Parathyroid adenoma (tissue), 2 donors: ENCODE measurements at regions not wholly inside any gene's neighbourhood (a gene's known extent, or its start where the extent isn't known, plus 50 kb on each side); places are given as distances from the start of the nearest gene placed in this dataset.

Experiments
- H2AFZ ChIP-seq: fragments of 300-600 bp; sonication (generic); one replicate; pipeline ENCODE4 v1.7.0; 2017; ENCODE audit warnings: antibody characterized with exemption, mild to moderate bottlenecking
- H3K27ac ChIP-seq: fragments of 300-600 bp; sonication (generic); one replicate; pipeline ENCODE4 v1.7.0; 2017
- H3K27me3 ChIP-seq: fragments of 300-600 bp; sonication (generic); one replicate; pipeline ENCODE4 v1.7.0; 2017; ENCODE audit warnings: low read length; ENCODE audit not compliant: control insufficient read depth, insufficient read depth
- H3K36me3 ChIP-seq: fragments of 300-600 bp; sonication (generic); one replicate; pipeline ENCODE4 v1.7.0; 2017; ENCODE audit warnings: low read length; ENCODE audit not compliant: control insufficient read depth, insufficient read depth
- H3K4me1 ChIP-seq: fragments of 300-600 bp; sonication (generic); one replicate; pipeline ENCODE4 v1.7.0; 2017; ENCODE audit warnings: control low read depth
- H3K4me2 ChIP-seq: fragments of 300-600 bp; sonication (generic); one replicate; pipeline ENCODE4 v1.7.0; 2017; ENCODE audit warnings: low read length
- H3K4me3 ChIP-seq: fragments of 300-600 bp; sonication (generic); one replicate; pipeline ENCODE4 v1.7.0; 2017; ENCODE audit warnings: low read depth, low read length
- H3K79me2 ChIP-seq: fragments of 300-600 bp; sonication (generic); one replicate; pipeline ENCODE4 v1.7.0; 2017; ENCODE audit warnings: control low read depth
- H3K9ac ChIP-seq: fragments of 300-600 bp; sonication (generic); one replicate; pipeline ENCODE4 v1.7.0; 2017; ENCODE audit warnings: mild to moderate bottlenecking
- H3K9me3 ChIP-seq: fragments of 300-600 bp; sonication (generic); one replicate; pipeline ENCODE4 v1.7.0; 2017; ENCODE audit warnings: low read length; ENCODE audit not compliant: control insufficient read depth
- CTCF ChIP-seq: fragments of 300-600 bp; sonication (generic); IDR thresholded peaks from one replicate; pipeline ENCODE4 v1.7.0; 2017; ENCODE audit warnings: antibody characterized with exemption, mild to moderate bottlenecking
- donor health status: primary hyperparathyroidism.

GRCh38 chr16:86217001-86217890 is 293.1 kb upstream of the FOXF1 start:
- Histone ChIP-seq H3K36me3 (no peaks in the 10 kb centered on the region), H3K27ac (no peak overlapping the region), H3K9me3 (no peaks in the 10 kb centered on the region), H3K4me2 (no peak overlapping the region), H3K9ac (no peak overlapping the region), H3K4me1 (no peaks in the 10 kb centered on the region), H3K4me3 (no peak overlapping the region), H2AFZ (no peak overlapping the region), H3K79me2 (no peaks in the 10 kb centered on the region), H3K27me3 (no peaks in the 10 kb centered on the region)
- no peak for TF ChIP-seq CTCF

- Histone ChIP-seq H3K27ac (no peak overlapping the region), H3K4me3 (no peak overlapping the region), H3K4me2 (no peak overlapping the region), H3K36me3 (no peaks in the 10 kb centered on the region), H3K9ac (no peak overlapping the region), H3K9me3 (no peaks in the 10 kb centered on the region), H3K4me1 (no peaks in the 10 kb centered on the region), H3K79me2 (no peaks in the 10 kb centered on the region), H3K27me3 (no peaks in the 10 kb centered on the region), H2AFZ (no peak overlapping the region)
- no peak for TF ChIP-seq CTCF
These were observed 292.4 kb upstream of the FOXF1 start for GRCh38 chr16:86217891-86218270.

DNA sequence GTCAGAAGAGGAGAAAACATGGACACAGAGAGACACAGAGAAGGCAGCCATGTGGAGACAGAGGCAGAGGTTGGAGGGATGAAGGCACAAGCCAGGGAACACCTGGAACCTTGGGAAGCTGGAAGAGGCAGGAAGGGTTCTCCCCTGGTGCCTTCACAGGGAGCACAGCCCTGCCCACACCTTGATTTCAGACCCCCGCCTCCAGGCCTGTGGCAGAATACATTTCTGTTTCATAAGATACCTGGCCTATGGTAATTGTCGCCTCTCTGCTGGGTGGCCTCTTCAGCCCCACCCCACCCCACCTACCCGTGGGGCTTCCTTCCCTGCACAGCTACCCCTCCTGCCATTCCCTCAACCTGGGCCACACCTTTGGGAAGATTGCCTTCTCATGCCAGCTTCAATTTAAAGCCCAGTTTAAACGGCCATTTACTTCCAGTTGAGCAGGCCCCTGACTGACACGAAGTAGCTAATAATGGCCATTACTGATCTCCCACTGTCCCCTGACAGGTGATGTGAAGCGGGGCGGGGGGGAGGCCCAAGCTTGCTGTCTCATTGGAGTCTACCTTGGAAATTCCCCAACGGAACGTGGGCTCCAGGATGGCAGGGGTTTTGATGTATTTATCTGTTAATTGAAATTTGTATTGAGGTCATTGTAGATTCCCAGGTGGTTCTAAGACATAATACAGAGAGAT is 291.7 kb upstream of the FOXF1 start:
- Histone ChIP-seq H2AFZ (no peak overlapping the region), H3K4me3 (no peak overlapping the region), H3K4me2 (no peak overlapping the region), H3K9me3 (no peaks in the 10 kb centered on the region), H3K36me3 (no peaks in the 10 kb centered on the region), H3K27me3 (no peaks in the 10 kb centered on the region), H3K27ac (no peak overlapping the region), H3K79me2 (no peaks in the 10 kb centered on the region), H3K9ac (no peak overlapping the region), H3K4me1 (no peaks in the 10 kb centered on the region)
- TF ChIP-seq CTCF: no peak

- no peak overlapping the region for H3K9ac ChIP-seq
- TF ChIP-seq CTCF: no peak
These were observed 290.5 kb upstream of the FOXF1 start for GRCh38 chr16:86219655-86220445.

More at GRCh38 chr16:86219655-86220445, 290.5 kb upstream of the FOXF1 start:
- H3K27ac ChIP-seq: no peak overlapping the region
- no peaks in the 10 kb centered on the region for H3K27me3 ChIP-seq
- no peaks in the 10 kb centered on the region for H3K9me3 ChIP-seq
- H3K4me1 ChIP-seq: no peaks in the 10 kb centered on the region
- no peak overlapping the region for H3K4me2 ChIP-seq
- H3K36me3 ChIP-seq: no peaks in the 10 kb centered on the region
- no peaks in the 10 kb centered on the region for H3K79me2 ChIP-seq
- H2AFZ ChIP-seq: no peak overlapping the region
- H3K4me3 ChIP-seq: no peak overlapping the region
